Left lung (tissue), 4 donors: ENCODE measurements at regions not wholly inside any gene's neighbourhood (a gene's known extent, or its start where the extent isn't known, plus 50 kb on each side); places are given as distances from the start of the nearest gene placed in this dataset.

Source experiments
- ATAC-seq: fragments of 200-7000 bp; cut with Tn5 transposase; one replicate; pipeline ENCODE4 v1.9.1; 2020; ENCODE audit warnings: moderate library complexity
- DNase-seq, 4 donors: peaks; one replicate each; pipeline ENCODE4 v3.0.0-alpha.2; 2013 to 2020
- H3K27ac ChIP-seq, 2 donors: fragments of 200-600 bp; sonication (generic) in 1 of 2; one replicate each; pipeline versions ENCODE4 v1.5.0 to v1.8.0; 2020 to 2021
- H3K27me3 ChIP-seq, 2 donors: fragments of 200-600 bp; sonication (generic) in 1 of 2; one replicate each; pipeline versions ENCODE4 v1.5.0 to v1.8.0; 2020 to 2021
- H3K36me3 ChIP-seq, 2 donors: fragments of 200-600 bp; sonication (generic) in 1 of 2; one replicate each; pipeline versions ENCODE4 v1.5.0 to v1.8.0; 2020 to 2021
- H3K4me1 ChIP-seq, 2 donors: fragments of 200-600 bp; one replicate each; pipeline ENCODE4 v1.8.0; 2021
- H3K4me3 ChIP-seq, 2 donors: fragments of 200-600 bp; sonication (generic) in 1 of 2; one replicate each; pipeline versions ENCODE4 v1.5.0 to v1.8.0; 2020 to 2021; ENCODE audit warnings: mild to moderate bottlenecking in 1 of 2
- H3K9me3 ChIP-seq, 2 donors: fragments of 200-600 bp; sonication (generic) in 1 of 2; one replicate each; pipeline versions ENCODE4 v1.5.0 to v1.8.0; 2020 to 2021
- CTCF ChIP-seq, 2 donors: fragments of 200-600 bp; sonication (generic) in 1 of 2; IDR thresholded peaks; one replicate each; pipeline versions ENCODE4 v1.5.0 to v1.8.0; 2021; ENCODE audit warnings: antibody characterized with exemption in 2 of 2
- intact Hi-C, 2 donors: fragments of 100-400 bp; cut with DNase I; formaldehyde crosslinking; loops; one replicate each; pipeline versions ENCODE4 v1.11.2 to v1.14.2; 2022
- donor health status: DM: no; HTN: yes; CAD: no.
- donor health status: DM: no; HTN: no; CAD: no.

GRCh38 chr9:134224567-134225093, 60.3 kb upstream of the RNU6ATAC start:
- peak in 1 of 4 donors; percentile 37 for DNase-seq
- H3K4me1 ChIP-seq, result peaks cover 0 to 11% of the 10 kb centered on the region in 2 donors

GRCh38 chr9:134225186-134225585, 60.8 kb upstream of the RNU6ATAC start:
- ATAC-seq (no peak), DNase-seq (peak in 1 of 4 donors; percentile 49)
- H3K27me3 ChIP-seq, result peaks cover 0 to 16% of the 10 kb centered on the region in 2 donors
- H3K4me1 ChIP-seq, result peaks cover 0 to 11% of the 10 kb centered on the region in 2 donors
- H3K4me3 ChIP-seq, result no peak overlapping the region
- intact Hi-C loops, result no loop called here
- no peaks in the 10 kb centered on the region for H3K9me3 ChIP-seq
- no peak overlapping the region for H3K27ac ChIP-seq
- no peak for TF ChIP-seq CTCF (IDR thresholded peaks at IDR 0.05)
- no peaks in the 10 kb centered on the region for H3K36me3 ChIP-seq

More at GRCh38 chr9:134224567-134225093, 60.3 kb upstream of the RNU6ATAC start:
- no peaks in the 10 kb centered on the region for H3K36me3 ChIP-seq
- H3K4me3 ChIP-seq, result no peak overlapping the region
- intact Hi-C loops, result no loop called here
- no peak for TF ChIP-seq CTCF (IDR thresholded peaks at IDR 0.05)
- no peak overlapping the region for H3K27ac ChIP-seq
- H3K9me3 ChIP-seq, result no peaks in the 10 kb centered on the region
- ATAC-seq, result no peak
- H3K27me3 ChIP-seq, result peaks cover 0 to 16% of the 10 kb centered on the region in 2 donors

- H3K4me1 ChIP-seq, result peaks cover 0 to 11% of the 10 kb centered on the region in 2 donors
- H3K36me3 ChIP-seq, result no peaks in the 10 kb centered on the region
- no peak overlapping the region for H3K27ac ChIP-seq
- no peak overlapping the region for H3K4me3 ChIP-seq
- peaks cover 0 to 16% of the 10 kb centered on the region in 2 donors for H3K27me3 ChIP-seq
- peak in 1 of 4 donors; percentile 37 for DNase-seq
- H3K9me3 ChIP-seq, result no peaks in the 10 kb centered on the region
- intact Hi-C loops, result no loop called here
- no peak for TF ChIP-seq CTCF (IDR thresholded peaks at IDR 0.05)
- no peak for ATAC-seq
Measured at GRCh38 chr9:134225816-134226215, 61.5 kb upstream of the RNU6ATAC start.

- intact Hi-C loops, result no loop called here
- Histone ChIP-seq H3K36me3 (no peaks in the 10 kb centered on the region), H3K27ac (no peak overlapping the region), H3K9me3 (no peaks in the 10 kb centered on the region), H3K27me3 (peaks cover 0 to 16% of the 10 kb centered on the region in 2 donors), H3K4me3 (no peak overlapping the region), H3K4me1 (peaks cover 4 to 14% of the 10 kb centered on the region in 2 donors)
- DNase-seq, result peak; percentile 46 to 88 (median 60)
- peak; percentile 42 for ATAC-seq
- no peak for TF ChIP-seq CTCF (IDR thresholded peaks at IDR 0.05)
Measured at GRCh38 chr9:134226221-134226930, 62.0 kb upstream of the RNU6ATAC start.
